ENCODE measurements at regions not wholly inside any gene's neighbourhood (a gene's known extent, or its start where the extent isn't known, plus 50 kb on each side); places are given as distances from the start of the nearest gene placed in this dataset.

DNA sequence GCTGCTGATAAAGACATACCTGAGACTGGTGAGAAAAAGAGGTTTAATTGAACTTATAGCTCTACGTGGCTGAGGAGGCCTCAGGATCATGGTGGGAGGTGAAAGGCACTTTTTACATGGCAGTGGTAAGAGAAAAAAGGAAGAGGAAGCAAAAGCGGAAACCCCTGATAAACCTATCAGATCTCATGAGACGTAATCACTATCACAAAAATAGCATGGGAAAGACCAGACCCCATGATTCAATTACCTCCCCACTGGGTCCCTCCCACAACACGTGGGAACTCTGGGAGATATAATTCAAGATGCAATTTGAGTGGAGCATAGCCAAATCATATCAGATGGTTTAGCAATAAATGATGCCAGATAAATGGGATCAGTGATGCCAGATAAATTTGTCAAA lies 892.0 kb upstream of the CELF2 start:
- TF ChIP-seq, protein P1, sequence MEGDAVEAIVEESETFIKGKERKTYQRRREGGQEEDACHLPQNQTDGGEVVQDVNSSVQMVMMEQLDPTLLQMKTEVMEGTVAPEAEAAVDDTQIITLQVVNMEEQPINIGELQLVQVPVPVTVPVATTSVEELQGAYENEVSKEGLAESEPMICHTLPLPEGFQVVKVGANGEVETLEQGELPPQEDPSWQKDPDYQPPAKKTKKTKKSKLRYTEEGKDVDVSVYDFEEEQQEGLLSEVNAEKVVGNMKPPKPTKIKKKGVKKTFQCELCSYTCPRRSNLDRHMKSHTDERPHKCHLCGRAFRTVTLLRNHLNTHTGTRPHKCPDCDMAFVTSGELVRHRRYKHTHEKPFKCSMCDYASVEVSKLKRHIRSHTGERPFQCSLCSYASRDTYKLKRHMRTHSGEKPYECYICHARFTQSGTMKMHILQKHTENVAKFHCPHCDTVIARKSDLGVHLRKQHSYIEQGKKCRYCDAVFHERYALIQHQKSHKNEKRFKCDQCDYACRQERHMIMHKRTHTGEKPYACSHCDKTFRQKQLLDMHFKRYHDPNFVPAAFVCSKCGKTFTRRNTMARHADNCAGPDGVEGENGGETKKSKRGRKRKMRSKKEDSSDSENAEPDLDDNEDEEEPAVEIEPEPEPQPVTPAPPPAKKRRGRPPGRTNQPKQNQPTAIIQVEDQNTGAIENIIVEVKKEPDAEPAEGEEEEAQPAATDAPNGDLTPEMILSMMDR (conservative IDR thresholded peaks at IDR 0.05): no peak
- no peak for TF ChIP-seq EZH2 (IDR thresholded peaks at IDR 0.05; ENCODE audit: low read depth)
